Activated T-helper 1 cell treated with anti-CD3 and anti-CD28 coated beads, Interleukin-2, amount 50 U/mL, for 16 hours (primary cell): ENCODE measurements at regions not wholly inside any gene's neighbourhood (a gene's known extent, or its start where the extent isn't known, plus 50 kb on each side); places are given as distances from the start of the nearest gene placed in this dataset.

ENCODE experiments used
- DNase-seq, 2 donors: peaks; one replicate each; pipeline ENCODE4 v3.0.0-alpha.2; 2020; ENCODE audit warnings: low read depth in 1 of 2, low spot score in 1 of 2

DNA sequence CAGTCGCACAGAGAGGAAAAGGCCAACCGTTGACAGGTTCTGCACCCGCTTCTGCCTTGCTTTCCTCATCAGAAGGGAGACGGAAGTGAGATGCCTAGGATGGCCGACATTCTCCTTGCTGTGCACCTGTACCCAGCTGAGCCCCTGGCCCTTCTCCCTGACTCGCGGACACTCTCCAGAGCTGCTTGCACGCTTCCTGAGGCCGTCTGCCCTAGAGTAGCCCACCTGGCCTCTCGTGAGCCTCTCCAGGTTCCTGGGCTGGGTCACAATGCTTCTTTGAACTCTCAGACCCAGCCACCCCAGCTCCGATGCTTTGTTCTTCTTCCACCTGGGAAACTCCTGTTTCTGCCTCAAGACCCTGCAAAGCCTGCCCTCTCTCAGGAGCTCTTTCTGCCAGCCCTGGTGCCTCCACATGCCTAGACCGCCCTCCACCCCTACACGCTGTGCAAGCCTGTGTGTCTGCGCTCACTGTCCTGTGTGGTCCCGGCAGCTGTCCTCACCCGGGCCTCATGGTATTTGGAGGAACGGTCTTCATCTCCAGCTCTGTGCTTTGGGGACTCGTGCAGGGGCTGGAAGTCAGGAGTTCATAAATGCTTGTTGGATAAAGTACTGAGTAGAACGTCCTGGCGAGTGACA lies 345.4 kb upstream of the SALL3 start:
- no peak for DNase-seq

DNA sequence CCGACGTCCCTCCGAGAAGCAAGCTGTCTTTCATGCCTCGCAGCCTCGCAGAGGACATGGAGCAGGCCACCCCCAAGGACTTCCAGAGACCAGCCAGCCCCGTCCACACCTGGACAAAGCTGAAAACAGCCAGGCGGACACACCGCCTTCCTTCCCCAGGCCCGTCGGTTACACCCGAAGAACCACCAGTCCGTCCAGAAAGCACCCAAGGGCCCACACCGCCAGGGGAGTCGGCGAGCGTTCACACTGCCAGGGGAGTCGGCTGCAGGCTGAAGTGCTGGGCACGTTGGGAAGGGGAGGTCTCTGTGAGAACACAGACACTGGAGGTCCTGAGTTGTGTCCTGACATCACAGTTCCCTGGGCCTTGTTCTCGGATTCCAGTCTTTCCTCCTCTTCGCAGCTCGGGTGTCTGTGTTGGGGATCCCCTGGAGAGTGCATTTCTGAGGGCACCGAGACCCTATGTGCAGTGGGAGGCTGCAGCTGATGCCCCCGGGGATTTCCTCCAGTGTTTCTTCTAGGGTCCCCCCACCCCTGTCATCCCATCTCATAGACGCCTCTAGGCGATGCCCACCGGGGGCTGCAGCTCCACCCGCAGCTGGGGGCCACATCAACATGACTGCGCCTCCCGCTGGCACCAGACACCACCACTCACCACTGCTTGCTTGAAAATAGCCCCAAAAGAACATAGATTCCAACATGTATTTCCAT lies 344.4 kb upstream of the SALL3 start:
- no peak for DNase-seq

DNA sequence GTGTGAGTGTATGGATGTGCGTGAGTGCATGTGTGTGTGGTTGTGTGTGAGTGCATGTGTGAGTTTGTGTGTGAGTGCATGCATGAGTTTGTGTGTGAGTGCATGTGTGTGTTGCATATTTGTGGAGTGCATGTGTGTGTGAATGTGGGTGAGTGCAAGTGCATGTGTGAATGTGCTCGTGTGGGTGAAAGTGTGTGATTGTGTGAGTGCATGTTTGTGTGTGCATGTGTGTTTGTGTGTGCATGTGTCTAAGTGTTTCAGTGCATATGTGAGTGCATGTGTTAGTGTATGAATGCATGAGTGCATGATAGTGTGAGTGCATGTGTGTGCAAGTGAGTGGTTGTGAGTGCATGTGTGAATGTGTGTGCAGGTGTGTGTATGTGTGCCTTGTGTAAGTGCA lies 343.4 kb upstream of the SALL3 start:
- DNase-seq = no peak

- no peak for DNase-seq
Observed at GRCh38 chr18:78637442-78638402, 341.9 kb upstream of the SALL3 start.

GRCh38 chr18:78639006-78639950 lies 340.3 kb upstream of the SALL3 start:
- no peak for DNase-seq

- DNase-seq = no peak
Observed at GRCh38 chr18:78640246-78640995, 339.2 kb upstream of the SALL3 start.

DNA sequence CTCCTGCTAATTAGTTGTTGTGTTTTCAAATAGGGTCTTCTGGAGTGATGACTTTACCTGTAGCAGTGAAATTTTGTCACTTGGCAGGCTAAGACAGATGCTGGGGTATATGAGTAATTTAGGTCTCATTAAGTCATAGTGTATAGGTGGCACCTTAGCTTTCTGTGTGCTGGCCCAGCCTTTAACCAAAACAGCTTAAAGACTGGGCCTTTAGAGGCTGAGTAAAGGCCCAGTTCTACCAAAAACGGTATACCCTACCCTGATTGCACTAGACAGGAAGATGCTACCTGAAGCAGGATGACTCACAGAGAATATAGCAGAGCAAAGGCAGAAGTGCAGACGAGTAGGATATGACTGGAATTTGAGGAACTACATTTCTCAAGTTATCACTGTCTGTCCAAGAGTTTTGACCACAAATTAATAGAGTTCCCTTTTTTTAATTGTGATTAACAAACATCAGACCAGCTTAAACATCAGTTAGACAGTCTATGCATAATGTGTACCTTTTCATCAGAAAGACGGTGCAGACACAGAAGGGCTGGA lies 337.9 kb upstream of the SALL3 start:
- DNase-seq = no peak

DNA sequence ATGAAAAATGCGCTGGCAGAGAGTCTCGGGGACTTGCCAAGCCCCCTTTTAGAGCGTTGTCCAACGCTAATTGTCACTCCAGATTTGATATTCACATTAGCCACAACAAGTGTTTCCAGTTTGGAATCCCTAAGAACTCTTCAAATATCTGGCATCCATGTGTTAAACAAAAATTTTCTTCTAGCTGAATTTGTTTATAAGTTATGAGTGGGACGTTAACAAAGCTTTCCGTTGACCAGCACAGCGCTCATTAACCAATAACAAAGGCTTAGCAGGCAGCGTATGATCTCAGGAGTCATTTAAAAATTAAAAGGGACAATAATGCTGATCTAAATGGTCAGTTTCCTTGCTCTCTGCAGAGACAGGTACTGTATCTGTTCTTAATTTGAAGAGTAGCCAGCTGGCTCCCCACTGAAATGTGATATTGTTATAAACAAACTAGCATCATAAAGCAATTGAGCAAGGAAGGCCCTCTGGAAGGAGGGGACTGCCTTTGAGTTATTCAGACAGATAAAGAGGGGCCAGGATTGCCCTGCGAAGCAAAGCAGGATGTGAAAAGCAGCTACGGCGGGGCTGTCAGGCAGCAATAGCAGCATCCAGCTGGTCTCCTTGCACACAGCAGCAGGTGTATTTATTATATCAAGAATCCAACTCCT lies 337.2 kb upstream of the SALL3 start:
- DNase-seq = no peak

- DNase-seq = no peak
Observed at GRCh38 chr18:78643004-78643403, 336.6 kb upstream of the SALL3 start.

DNA sequence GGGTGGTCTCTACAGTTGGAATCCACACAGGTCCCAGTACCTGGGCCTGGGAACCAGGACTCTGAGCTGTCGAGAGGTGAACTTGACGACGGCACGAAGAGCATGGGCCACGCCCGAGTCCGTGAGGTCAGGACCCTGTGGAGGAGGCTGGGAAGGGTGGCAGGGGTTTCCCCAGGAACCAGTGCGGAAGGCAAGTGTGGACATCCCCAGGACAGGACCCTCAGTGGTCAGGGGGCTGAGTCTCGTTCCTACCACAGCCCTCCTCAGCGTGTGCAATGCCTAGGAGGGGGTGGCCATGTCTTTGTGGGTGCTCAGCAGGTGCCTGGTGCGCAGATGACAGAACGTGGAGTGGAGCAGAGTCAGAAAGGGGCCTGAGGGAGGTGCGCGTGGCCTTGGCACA lies 335.6 kb upstream of the SALL3 start:
- no peak for DNase-seq

DNA sequence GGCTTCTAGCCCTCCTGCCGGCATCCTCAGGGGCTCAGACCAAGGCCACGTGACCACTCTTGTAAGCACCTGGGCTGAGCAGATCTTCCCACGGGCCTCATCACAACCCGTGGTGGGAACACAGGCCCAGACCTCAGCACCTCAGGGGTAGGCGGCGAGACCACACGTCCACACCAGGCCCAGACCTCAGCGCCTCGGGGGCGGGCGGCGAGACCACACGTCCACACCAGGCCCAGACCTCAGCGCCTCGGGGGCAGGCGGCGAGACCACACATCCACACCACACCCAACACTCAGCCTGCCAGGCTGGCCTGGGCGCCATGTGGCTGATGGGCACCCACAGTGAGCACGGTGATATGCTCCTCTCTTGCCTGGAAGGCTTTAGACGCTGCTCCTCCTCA lies 334.4 kb upstream of the SALL3 start:
- no peak for DNase-seq

DNA sequence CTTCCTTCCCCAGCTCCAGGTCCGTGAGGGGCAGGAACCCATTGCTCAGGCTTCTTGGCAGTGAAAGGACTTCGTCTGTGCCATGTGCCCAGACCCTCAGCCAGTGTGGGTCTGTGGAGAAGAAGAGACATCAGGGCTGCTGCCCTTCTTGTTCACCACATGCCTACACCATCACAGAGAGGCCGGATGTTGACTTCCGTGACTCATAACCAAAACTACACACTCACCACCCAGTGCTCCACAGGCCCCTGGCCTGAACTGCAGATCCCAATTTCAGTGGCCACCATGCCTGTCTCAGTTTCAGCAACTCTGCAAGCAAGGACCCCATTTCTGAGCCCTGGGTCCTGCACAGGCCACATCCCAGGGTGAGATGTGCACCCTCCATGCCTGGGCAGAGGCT lies 332.6 kb upstream of the SALL3 start:
- DNase-seq = no peak

DNA sequence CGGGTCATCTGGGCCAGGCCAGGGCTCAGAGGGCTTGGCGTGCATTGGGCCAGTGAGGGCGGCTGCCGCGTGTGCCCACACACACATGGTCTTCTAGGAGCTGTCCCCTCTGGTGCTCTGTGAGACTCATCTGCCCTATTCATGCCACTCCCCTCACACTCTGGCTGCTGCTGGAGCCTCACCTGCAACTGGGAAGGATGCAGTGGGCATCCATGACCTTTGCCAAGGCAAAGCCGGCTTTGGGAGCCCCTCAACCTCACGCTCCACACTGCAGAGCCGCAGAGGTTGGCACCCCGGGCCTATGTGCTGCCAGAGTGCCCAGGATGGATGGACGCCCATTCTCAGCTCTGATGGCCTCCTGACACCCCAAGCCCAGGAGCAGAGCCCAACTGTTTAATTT lies 330.2 kb upstream of the SALL3 start:
- DNase-seq = no peak

GRCh38 chr18:78650926-78651325 lies 328.7 kb upstream of the SALL3 start:
- DNase-seq = no peak

DNA sequence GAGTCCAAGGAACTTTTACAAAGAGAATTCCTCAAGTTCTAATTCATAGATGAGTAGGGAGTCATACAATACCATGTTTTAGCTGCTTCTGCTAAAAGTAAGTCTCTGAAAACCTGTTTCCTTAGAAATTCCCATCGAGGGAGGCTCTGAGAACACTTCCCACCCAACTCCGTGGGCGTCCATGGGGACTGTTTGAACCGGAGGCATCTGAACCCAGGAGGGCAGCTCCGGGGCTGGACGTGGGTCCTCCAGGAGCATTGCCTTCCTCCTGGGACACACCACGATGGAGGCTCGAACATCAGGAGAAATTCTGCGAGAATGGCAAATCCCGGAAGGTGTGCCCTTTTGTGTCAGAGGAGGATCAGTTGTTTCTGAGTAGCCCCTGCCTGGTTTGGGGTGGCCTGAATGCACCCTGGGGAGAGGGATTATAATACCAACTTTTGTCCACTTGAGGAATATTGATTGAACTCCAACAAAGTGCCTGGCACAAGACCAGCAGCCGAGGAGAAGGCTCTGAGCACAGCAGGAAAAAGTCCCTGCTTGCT lies 327.5 kb upstream of the SALL3 start:
- no peak for DNase-seq

GRCh38 chr18:78655921-78656320 lies 323.7 kb upstream of the SALL3 start:
- DNase-seq = no peak

- DNase-seq = no peak
Observed at GRCh38 chr18:78656346-78656925, 323.2 kb upstream of the SALL3 start.

- DNase-seq = no peak
Observed at GRCh38 chr18:78658531-78658930, 321.1 kb upstream of the SALL3 start.

DNA sequence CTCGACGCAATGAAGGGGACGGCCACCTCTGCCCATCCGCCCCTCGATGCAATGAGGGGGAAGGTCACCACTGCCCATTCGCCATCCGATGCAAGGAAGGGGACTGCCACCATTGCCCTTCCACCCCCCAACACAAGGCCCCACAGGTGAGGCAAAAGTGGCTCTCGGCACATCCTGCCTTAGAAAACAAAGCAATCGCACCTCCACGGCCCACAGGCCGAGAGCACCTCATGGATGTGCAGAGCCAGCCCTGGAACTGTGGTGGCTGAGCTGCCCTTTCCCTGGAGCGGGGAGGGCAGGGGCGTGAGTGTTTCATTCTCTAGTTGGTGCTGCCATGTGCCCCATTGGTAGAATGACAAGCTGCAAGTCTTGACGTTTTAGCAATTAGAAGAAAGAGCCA lies 320.6 kb upstream of the SALL3 start:
- DNase-seq = no peak
